ENCODE measurements at regions not wholly inside any gene's neighbourhood (a gene's known extent, or its start where the extent isn't known, plus 50 kb on each side); places are given as distances from the start of the nearest gene placed in this dataset.
A peak's percentile ranks its signal among the peaks of the same experiment; 100 is the strongest.

DNA sequence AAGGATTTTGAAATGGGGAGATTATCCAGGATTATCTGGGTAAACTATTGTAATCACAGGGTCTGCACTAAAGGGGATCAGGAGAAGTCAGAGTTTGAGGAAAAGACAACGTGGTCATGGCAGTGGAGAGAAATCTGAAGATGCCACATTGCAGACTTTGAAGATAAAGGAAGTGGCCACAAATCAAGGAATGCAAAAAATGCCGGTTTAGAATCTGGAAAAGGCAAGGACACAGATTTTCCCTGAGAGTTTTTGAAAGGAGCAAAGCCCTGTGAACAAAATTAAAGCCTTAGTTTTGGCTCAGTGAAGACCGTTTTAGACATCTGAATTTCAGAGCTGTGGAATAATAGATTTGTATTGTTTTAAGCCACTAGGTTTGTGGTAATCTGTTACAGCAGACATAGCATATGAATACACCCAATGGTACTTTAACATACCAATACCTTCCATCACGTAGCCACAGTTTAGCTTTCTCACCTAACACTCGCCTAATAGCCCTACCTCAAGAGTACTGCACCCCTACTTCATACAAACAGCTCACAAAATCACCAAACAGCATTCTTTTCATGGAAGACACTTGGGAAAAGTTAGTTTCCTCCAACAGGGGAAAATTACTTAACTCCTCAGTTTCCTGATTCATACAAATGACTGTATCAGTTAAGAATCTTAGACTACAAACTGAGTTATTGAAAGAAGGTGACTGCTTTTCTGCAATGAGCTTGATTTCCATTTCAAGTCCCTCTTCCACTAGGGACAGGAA is 446.5 kb downstream of the INHBA start:
- no peak overlapping the region for H3K4me3 ChIP-seq
- DNase-seq (no peak), ATAC-seq (ENCODE audit: insufficient read depth, low FRiP score) (no peak)
- H3K27ac ChIP-seq (ENCODE audit: low read depth in 1 of 2, low read length in 1 of 2), result no peak overlapping the region
- no peak overlapping the region for H3K9ac ChIP-seq (ENCODE audit: insufficient read depth in 1 of 2, low read length in 2 of 2)
- H3K9me3 ChIP-seq (ENCODE audit: control insufficient read depth in 4 of 4, insufficient read depth in 3 of 4, low read length in 3 of 4), result no peaks in the 10 kb centered on the region
- H3K27me3 ChIP-seq (ENCODE audit: control insufficient read depth in 3 of 3, insufficient read depth in 3 of 3, low read length in 2 of 3), result peaks cover 0 to 3% (median 0%) of the 10 kb centered on the region in 3 donors
- 44 to 84% methylated on average over 5 of the region's 5 CpGs for WGBS, 2 donors
- no peaks in the 10 kb centered on the region for H3K4me1 ChIP-seq (ENCODE audit: control insufficient read depth in 5 of 5, insufficient read depth in 5 of 5, low read length in 5 of 5)
- TF ChIP-seq, protein P1, sequence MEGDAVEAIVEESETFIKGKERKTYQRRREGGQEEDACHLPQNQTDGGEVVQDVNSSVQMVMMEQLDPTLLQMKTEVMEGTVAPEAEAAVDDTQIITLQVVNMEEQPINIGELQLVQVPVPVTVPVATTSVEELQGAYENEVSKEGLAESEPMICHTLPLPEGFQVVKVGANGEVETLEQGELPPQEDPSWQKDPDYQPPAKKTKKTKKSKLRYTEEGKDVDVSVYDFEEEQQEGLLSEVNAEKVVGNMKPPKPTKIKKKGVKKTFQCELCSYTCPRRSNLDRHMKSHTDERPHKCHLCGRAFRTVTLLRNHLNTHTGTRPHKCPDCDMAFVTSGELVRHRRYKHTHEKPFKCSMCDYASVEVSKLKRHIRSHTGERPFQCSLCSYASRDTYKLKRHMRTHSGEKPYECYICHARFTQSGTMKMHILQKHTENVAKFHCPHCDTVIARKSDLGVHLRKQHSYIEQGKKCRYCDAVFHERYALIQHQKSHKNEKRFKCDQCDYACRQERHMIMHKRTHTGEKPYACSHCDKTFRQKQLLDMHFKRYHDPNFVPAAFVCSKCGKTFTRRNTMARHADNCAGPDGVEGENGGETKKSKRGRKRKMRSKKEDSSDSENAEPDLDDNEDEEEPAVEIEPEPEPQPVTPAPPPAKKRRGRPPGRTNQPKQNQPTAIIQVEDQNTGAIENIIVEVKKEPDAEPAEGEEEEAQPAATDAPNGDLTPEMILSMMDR (IDR thresholded peaks at IDR 0.05; ENCODE audit: control extremely low read depth, extremely low read depth), result no peak
- H3K36me3 ChIP-seq (ENCODE audit: control insufficient read depth in 4 of 4, insufficient read depth in 4 of 4, low read length in 4 of 4), result no peaks in the 10 kb centered on the region

DNA sequence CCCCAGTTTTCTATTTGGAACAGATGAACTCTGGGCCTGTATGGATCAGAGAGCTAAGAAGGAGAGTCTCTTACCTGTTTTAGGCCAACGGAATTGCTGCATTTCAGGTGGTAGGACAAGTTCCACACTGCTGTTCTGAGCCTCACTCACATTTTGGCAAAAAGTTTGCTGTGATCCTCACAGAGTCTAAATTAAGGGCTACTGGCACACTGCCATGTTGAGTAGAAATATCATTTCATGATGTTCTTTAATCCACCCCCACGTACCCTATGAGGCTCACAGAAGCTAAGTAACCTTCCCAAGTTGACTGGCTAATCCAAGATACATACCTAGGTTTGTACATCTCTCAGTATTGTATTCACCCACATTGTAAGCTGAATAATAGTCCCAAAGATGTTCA is 447.2 kb downstream of the INHBA start:
- ATAC-seq (ENCODE audit: insufficient read depth, low FRiP score) (no peak), DNase-seq (peak in 1 of 3 donors; percentile 29)
- Histone ChIP-seq H3K36me3 (ENCODE audit: control insufficient read depth in 4 of 4, insufficient read depth in 4 of 4, low read length in 4 of 4) (no peaks in the 10 kb centered on the region), H3K27ac (ENCODE audit: low read depth in 1 of 2, low read length in 1 of 2) (no peak overlapping the region), H3K4me1 (ENCODE audit: control insufficient read depth in 5 of 5, insufficient read depth in 5 of 5, low read length in 5 of 5) (no peaks in the 10 kb centered on the region), H3K9ac (ENCODE audit: insufficient read depth in 1 of 2, low read length in 2 of 2) (no peak overlapping the region), H3K4me3 (no peak overlapping the region), H3K9me3 (ENCODE audit: control insufficient read depth in 4 of 4, insufficient read depth in 3 of 4, low read length in 3 of 4) (no peaks in the 10 kb centered on the region), H3K27me3 (ENCODE audit: control insufficient read depth in 3 of 3, insufficient read depth in 3 of 3, low read length in 2 of 3) (peaks cover 0 to 3% (median 0%) of the 10 kb centered on the region in 3 donors)
- TF ChIP-seq, protein P1 (IDR thresholded peaks at IDR 0.05; ENCODE audit: control extremely low read depth, extremely low read depth), result no peak
- WGBS, 2 donors, result 66 to 89% methylated on average over 2 of the region's 2 CpGs

DNA sequence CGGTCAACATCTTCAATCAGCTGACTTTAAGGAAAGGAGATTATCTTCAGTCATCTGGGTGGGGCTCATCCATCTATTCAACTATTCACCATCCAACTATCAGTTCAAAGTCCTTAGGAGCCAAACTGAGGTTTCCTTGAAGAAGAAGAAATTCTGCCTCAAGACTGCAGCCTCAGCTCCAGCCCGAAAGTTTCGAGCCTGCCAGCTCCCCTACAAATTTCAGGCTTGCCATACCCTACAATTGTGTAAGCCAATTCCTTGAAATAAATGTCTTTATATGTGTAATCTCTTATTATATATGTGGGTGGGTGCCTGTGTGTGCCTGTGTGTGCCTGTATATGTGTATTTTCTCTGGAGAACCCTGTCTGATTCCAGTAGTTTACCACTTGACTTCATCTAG is 447.8 kb downstream of the INHBA start:
- DNase-seq, result no peak
- Histone ChIP-seq H3K9ac (ENCODE audit: insufficient read depth in 1 of 2, low read length in 2 of 2) (no peak overlapping the region), H3K9me3 (ENCODE audit: control insufficient read depth in 4 of 4, insufficient read depth in 3 of 4, low read length in 3 of 4) (no peaks in the 10 kb centered on the region), H3K27ac (ENCODE audit: low read depth in 1 of 2, low read length in 1 of 2) (no peak overlapping the region), H3K36me3 (ENCODE audit: control insufficient read depth in 4 of 4, insufficient read depth in 4 of 4, low read length in 4 of 4) (no peaks in the 10 kb centered on the region), H3K27me3 (ENCODE audit: control insufficient read depth in 3 of 3, insufficient read depth in 3 of 3, low read length in 2 of 3) (peaks cover 0 to 3% (median 0%) of the 10 kb centered on the region in 3 donors), H3K4me1 (ENCODE audit: control insufficient read depth in 5 of 5, insufficient read depth in 5 of 5, low read length in 5 of 5) (no peaks in the 10 kb centered on the region), H3K4me3 (no peak overlapping the region)
- TF ChIP-seq, protein P1 (IDR thresholded peaks at IDR 0.05; ENCODE audit: control extremely low read depth, extremely low read depth), result no peak
- WGBS, 2 donors, result 72 to 97% methylated on average over 3 of the region's 3 CpGs
- ATAC-seq (ENCODE audit: insufficient read depth, low FRiP score), result no peak
